ENCODE measurements at regions not wholly inside any gene's neighbourhood (a gene's known extent, or its start where the extent isn't known, plus 50 kb on each side); places are given as distances from the start of the nearest gene placed in this dataset.

- no peak for DNase-seq
These were observed 131.1 kb upstream of the TBX20 start for GRCh38 chr7:35384761-35385700.

GRCh38 chr7:35380739-35381224 is 126.9 kb upstream of the TBX20 start:
- no peak for DNase-seq

GRCh38 chr7:35379481-35379880 is 125.6 kb upstream of the TBX20 start:
- no peak for DNase-seq

- DNase-seq = no peak
These were observed 121.6 kb upstream of the TBX20 start for GRCh38 chr7:35375516-35375915.

- DNase-seq = no peak
These were observed 121.0 kb upstream of the TBX20 start for GRCh38 chr7:35374858-35375257.

- DNase-seq = no peak
These were observed 117.3 kb upstream of the TBX20 start for GRCh38 chr7:35371221-35371620.

- DNase-seq = no peak
These were observed 116.8 kb upstream of the TBX20 start for GRCh38 chr7:35370687-35371086.

- no peak for DNase-seq
These were observed 112.6 kb upstream of the TBX20 start for GRCh38 chr7:35366167-35367155.

GRCh38 chr7:35365523-35365922 is 111.6 kb upstream of the TBX20 start:
- no peak for DNase-seq

GRCh38 chr7:35362341-35362740 is 108.4 kb upstream of the TBX20 start:
- no peak for DNase-seq

GRCh38 chr7:35359423-35359822 is 105.5 kb upstream of the TBX20 start:
- no peak for DNase-seq

- no peak for DNase-seq
These were observed 102.6 kb upstream of the TBX20 start for GRCh38 chr7:35356495-35356894.

GRCh38 chr7:35355911-35356310 is 102.0 kb upstream of the TBX20 start:
- DNase-seq = no peak

- no peak for DNase-seq
These were observed 101.3 kb upstream of the TBX20 start for GRCh38 chr7:35355199-35355598.

GRCh38 chr7:35353481-35353880 is 99.6 kb upstream of the TBX20 start:
- no peak for DNase-seq

GRCh38 chr7:35351466-35351865 is 97.6 kb upstream of the TBX20 start:
- DNase-seq = no peak

GRCh38 chr7:35348611-35349400 is 94.9 kb upstream of the TBX20 start:
- DNase-seq = no peak

- DNase-seq = no peak
These were observed 88.9 kb upstream of the TBX20 start for GRCh38 chr7:35342786-35343185.

- DNase-seq = no peak
These were observed 85.9 kb upstream of the TBX20 start for GRCh38 chr7:35339811-35340210.

GRCh38 chr7:35336444-35336843 is 82.5 kb upstream of the TBX20 start:
- DNase-seq = no peak

- no peak for DNase-seq
These were observed 80.6 kb upstream of the TBX20 start for GRCh38 chr7:35334506-35334905.

- DNase-seq = no peak
These were observed 79.4 kb upstream of the TBX20 start for GRCh38 chr7:35333265-35333664.

Measured in activated gamma-delta T cell (primary cell).